HG03175 (cell line): ENCODE measurements at regions not wholly inside any gene's neighbourhood (a gene's known extent, or its start where the extent isn't known, plus 50 kb on each side); places are given as distances from the start of the nearest gene placed in this dataset.
"Not testable (repeated sequence)": the region's sequence is repeated elsewhere in the genome, so short reads cannot be mapped to it uniquely, and the experiment has no call there.

Experiments used
- ATAC-seq: cut with Tn5 transposase; IDR thresholded peaks from one replicate; pipeline ENCODE4 v1.9.1; 2021; ENCODE audit warnings: mild to moderate bottlenecking, moderate library complexity; ENCODE audit not compliant: unreplicated experiment

DNA sequence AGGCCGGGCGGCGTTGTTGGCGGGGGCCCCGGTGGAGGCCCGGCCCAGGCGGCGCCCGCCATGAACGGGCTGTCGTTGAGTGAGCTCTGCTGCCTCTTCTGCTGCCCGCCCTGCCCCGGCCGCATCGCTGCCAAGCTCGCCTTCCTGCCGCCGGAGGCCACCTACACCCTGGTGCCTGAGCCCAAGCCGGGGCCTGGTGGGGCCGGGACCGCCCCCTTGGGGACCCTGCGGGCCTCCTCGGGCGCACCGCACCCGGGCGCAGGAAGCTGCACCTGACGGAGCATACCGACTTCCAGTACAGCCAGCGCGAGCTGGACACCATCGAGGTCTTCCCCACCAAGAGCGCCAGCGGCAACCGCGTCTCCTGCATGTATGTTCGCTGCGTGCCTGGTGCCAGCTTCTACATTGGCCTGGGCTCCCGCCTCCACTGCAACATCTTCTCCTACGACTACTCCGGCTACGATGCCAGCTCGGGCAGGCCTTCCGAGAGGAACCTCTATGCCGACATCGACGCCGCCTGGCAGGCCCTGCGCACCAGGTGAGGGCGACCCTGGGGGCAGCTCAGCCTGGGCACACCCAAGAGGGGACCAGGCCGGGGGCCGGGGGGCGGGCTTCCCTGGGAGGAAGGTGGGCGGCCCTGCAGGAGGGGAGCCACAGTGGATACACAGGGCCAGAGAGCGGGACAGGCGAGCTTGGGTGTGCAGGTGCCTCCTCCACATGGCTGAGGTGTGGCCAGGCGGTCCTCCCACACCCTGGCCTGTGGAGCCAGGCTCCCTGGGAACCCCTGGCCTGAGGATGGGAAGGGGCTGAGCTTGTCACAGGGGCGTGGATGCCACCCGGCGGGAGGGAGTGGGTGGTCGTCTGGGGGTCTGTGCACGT is 201.6 kb downstream of the USP22 start:
- not testable (repeated sequence) for ATAC-seq

DNA sequence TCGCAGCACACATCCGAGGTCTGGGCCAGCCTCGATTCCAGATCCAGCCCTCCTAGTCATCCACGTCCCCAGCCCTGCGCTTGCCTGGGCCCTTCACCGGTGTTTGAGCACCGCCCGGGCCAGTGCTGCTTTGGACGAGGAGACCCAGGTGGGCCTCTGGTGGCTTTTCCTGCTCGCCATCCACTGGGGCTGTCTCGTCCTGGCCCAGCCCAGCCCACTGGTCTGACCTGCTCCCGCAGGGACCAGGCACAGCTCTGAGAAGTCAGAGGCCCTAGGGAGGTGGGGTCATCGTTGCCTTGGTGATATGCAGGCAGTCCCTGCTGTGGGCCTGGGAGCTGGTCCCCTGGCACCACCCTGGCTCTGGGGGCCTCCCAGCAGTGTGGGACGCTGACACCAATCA is 200.8 kb downstream of the USP22 start:
- not testable (repeated sequence) for ATAC-seq

DNA sequence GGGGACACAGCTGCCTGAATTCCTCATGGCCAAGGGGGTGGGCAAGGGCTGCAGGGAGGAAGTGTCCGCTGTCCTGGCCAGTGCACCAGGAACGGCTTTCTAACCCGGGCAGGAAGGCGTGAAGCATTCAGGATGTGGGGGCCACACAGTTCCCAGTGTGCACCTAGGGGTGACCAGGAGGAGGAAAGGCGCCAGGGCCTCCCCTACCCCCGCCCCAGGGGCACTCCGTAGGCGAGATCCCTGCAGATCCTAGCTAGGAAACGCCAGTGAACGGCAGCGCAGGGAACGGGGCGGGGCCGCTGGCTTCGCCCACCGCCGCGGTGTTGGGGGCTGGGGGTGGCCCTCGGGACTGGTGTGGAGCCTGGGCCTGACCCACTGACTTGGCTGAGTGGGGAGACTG is 199.6 kb downstream of the USP22 start:
- ATAC-seq, result not testable (repeated sequence)

DNA sequence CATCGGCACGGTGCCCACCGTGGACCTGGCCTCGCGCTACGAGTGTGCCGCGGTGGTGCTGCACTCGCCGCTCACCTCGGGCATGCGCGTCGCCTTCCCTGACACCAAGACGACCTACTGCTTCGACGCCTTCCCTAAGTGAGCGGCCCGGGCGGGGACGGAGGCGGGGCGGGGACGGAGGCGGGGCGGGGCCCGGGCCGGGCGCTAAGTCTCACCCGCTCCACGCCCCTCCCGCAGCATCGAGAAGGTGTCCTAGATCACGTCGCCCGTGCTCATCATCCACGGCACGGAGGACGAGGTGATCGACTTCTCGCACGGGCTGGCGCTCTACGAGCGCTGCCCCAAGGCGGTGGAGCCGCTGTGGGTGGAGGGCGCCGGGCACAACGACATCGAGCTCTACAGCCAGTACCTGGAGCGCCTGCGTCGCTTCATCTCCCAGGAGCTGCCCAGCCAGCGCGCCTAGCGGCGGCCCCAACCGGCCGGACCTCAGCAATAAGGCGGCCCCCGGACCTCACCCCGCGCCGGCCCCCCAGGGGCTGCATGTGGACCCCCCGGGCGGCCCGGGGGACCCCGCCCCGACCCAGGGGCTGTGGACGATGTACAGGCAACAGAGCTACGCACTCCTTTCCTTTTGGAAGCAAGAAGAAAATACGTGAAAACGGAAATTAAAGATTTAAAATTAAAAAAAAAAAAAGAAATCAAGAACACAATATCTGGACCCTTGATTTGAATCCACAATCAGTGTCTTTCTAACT is 198.8 kb downstream of the USP22 start:
- not testable (repeated sequence) for ATAC-seq

DNA sequence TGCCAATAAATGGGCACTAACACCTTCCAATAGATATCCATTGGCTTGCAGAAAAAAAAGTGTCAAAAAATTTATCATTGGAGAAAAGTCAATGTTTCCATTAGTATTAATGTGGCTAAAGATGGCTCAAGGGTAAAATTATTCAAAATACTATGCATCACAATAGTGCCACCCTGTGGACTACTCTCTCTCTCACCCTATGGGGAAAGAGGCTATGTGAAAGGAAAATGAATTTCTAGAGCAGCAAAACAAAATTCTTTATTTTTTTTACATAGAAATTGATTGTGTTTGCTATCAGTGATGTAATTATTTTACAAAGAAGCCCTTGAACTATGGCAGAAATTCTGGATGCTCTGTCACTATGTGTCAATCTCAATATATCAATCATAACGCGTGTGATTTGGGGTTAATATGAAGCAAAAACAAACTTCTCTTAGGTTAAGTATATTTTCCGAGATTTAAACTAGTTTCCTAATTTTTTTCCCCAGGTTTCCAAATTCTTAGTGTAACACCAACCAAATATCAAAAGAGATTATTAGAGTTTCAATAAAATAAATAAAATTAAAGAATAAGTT is 193.9 kb downstream of the USP22 start:
- not testable (repeated sequence) for ATAC-seq

DNA sequence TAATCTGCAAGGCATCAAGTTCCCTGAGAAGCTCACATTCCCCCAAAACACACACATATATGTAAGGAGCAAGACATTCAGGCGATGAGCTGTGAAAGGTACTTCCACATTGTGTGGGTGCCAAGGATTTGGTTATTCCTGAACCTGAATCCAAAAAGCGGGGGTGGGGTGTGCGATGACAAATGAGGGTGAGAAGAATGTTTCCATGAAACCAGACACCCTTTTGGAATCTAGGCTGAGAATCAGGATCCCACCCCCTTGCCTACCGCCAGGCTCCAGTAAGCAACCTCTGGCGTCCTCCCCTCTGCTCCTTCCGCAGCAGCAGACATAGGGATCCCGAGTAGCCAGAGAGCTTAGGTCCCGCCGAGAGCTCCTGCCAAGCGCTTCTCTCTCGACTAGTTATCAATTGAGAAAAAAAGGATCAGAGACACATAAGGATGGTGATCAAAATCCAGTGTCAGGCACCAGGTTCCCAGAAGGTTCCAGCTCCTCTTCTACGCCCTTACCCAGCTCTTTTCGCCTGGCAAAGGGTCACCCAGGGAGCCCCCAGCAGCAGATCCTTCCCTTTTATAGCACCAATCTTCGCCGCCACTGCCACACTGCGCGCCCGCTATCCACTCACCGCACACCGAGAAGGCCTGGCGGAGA is 191.1 kb downstream of the USP22 start:
- ATAC-seq, result not testable (repeated sequence)

DNA sequence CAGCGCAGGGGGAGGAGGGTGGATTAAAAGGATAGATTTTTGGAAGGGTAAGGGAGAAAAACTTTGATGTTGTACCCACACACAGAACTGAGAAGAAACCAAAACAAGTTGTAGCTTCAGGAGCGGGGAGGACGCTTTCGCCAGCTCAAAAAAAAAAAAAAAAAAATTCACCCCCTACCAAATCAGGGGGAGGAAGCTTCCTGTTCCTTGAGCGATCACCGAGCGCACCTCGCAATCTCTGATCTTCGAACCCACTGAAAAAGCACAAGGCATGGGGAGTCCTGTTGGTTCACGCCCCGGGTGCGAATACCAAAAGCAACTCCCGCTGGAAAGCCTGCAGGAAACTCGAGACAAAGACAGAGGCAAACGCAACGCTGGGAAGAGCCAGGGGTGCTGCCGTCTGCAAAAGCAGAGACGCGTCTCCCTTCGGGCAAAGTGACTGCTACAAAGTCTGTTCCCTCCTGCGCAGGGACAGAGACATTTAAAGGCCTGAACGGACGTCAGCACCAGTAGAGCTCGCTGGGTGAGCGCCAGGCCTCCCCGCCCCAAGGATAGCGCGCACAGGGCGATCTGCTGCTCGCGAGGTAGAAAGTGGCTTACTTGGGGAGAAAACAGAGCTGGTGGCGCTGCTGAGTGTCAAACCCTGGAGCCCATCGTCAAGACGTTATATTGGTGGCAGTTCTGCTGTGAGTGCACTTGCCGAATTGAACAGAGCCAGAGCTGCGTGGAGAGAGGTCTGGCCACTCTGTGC is 190.4 kb downstream of the USP22 start:
- no peak for ATAC-seq

DNA sequence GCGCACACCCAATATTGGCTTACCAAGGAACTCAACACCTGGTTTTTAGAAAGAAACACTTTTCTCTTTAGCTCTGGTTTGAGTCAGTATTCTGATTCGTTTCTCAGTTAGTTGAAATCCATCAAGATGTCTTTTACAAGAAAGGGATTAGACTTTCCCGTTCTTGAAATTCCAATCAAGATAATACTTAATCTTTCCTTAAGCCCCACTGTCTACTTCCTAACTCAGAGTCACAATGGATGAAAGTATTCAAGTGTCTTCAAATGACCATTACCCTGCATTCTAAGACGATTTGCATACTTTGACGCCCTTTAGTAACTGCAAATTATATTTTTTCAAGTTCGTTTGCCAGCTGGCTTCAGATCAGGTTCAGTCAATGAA is 189.8 kb downstream of the USP22 start:
- no peak for ATAC-seq

DNA sequence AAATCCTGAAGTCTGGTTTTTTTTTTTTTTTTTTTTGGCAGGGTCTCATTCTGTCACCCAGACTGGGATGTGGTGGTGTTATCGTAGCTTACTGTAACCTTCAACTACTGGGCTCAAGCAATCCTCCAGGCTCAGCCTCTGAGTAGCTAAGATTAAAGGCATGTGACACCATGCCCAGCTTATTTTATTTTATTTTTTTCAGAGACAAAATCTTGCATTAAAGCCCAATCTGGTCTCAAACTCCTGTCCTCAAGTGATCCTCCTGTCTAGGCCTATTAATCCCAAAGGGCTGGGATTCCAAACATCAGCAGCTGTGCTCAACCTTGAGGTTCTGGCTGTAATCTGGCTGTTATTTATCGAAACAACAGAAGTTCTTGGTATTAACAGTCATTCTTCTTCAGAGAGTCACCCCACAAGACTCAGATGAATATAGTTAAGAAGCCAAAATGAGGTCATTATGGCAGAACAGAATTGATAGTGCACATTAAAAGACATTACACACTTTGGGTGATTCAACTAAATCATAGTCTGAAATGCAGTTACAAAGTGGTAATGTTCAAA is 186.8 kb downstream of the USP22 start:
- ATAC-seq, result not testable (repeated sequence)

DNA sequence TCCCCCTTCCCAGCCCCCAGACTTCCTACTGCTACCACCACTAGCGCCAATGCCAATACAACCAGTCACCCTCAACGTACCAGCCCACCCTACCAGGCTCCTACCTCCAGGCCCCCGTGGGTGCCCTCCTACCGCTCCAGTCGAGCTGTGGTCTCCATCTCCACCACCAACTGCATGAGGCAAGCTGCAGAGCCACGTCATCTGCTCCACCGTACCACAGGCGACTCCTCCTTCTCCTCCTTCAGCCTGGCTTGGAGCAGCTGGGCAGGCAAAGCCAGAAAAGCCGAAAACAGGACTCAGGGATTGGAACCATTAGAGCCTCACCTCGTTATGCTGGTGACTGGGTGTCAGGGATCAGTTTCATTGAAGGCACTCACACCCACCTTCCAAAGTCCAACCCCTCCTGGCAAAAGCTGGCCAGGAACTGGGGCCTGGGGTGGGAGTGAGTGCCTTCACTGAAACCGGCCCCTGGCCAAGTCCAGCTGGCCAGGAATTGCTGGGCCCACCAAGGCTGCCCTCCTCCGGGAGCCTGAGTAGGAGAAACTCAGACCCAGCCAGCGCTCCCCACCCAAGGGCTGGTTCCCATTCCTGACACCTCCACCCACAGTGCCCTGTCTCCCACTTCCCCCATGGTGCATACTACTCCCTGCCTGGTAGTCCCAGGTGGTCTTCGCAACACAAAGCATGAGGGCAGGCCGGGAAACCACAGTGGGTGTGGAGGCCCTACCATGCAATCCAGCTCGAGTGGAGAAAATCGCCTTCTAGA is 176.2 kb downstream of the USP22 start:
- ATAC-seq, result not testable (repeated sequence)

DNA sequence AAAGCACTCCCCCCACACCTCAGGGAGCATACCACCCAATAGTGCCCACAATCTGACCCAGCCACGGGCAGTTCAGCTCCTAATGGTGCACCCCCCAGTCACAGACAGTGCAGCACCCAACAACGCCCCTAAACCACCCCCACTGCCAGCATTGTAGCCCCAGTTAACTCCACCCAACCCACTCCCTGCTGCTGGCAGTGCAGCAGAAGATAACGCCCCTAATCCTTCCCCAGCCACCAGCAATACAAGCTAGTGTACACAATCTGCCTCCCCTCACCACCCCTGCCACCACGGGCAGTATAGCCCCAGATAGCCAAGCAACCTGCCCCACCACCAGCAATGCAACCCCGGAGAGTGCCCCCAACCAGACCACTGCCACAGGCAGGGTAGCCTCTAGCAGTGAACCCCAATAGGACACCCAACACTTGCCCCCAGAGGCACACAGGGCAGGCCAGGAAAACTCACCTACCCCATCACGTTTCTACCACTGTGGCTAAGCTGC is 175.3 kb downstream of the USP22 start:
- ATAC-seq, result not testable (repeated sequence)

DNA sequence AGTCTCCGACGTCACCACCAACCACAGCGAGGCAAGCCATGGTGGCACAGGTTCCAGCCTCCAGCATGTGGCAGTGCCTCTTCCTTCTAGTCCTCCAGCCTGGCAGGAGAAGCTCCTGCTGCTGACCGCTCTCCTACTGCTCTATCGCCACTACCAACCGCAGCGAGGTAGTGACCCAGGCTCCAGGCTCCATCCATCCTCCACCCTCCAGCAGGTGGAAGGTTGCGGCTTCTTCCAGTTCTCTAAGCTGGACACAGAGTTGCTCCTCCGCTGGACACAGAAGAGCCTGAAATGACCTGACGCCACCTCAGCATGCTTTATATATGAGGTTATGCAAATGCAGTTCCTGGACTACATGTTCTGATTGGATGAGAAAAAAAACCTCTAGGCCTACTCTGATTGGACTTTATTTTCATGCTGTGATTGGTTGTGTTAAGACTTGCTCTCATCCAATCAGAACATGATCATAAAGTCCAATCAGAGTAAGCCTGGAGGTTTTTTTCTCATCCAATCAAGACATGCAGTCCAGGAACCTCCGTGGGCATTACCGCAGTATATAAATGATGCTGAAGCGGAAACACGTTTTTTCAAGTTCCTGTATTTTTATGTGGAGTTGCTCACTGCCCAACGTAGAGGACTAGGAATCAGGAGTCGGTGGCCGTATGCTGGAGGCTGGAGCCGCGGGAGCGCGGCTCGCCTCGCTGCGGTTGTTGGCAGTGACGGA is 174.7 kb downstream of the USP22 start:
- not testable (repeated sequence) for ATAC-seq

DNA sequence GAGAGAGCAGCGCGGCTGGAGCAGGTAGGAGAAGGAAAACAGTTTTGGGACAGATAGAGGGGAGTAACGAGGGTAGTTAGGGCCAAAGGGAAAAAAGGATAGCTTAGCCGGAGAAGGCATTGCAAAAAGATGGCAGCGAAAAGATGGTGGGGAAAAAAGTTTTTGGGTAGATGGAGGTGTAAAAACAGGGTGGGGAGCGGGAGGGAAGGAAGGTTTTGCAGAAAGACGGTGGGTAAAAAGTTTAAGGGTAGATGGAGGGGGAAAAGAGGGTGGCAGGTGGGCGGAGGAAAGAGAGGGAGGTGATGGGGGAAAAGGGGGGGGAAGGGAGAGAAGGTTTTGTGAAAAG is 174.2 kb downstream of the USP22 start:
- ATAC-seq, result not testable (repeated sequence)

DNA sequence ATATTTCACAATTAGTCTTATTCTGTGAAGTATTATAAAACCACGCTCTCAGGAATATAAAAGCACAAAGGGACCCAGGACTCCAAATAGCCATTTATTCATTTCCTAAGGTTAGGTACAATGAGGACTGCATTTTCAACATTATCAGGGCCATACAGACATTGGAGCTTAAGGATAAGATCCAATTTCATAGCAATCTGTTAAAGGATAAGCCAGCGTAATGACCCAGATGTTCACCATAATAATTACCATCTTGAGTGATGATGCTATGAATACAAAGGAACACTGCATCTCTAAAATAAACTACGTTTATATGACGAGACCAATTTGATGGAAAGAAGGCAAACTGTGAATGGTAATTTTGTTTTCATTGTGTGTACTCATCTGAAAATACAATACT is 169.6 kb downstream of the USP22 start:
- not testable (repeated sequence) for ATAC-seq

DNA sequence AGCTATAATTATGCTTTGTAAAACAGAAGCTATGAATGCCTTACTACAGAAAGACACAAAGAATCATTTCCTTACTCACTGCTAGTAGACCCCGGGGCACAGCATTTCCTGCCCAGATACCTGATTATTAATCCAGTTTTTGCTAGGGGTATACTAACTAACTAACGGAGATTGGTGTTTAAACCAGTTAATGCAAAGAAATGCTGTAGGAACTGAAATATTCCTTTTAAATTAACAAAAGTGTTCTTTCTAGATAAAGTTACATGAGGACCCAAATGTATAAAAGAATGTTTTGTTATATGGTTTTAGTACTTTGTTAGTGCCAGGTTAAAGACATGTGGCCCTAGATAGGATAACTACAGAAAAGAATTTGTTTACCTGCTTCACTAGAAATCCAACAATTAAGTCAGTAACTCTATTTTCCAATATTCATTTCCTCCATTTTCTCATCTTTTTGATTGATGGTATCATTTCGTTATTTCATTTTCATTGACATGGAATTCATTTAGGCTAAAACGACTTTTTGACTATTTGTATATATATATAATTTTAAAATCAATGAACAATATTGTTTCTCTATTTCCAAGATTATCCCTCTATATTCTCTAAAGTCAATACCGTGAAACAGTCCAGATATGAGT is 169.0 kb downstream of the USP22 start:
- ATAC-seq, result not testable (repeated sequence)

DNA sequence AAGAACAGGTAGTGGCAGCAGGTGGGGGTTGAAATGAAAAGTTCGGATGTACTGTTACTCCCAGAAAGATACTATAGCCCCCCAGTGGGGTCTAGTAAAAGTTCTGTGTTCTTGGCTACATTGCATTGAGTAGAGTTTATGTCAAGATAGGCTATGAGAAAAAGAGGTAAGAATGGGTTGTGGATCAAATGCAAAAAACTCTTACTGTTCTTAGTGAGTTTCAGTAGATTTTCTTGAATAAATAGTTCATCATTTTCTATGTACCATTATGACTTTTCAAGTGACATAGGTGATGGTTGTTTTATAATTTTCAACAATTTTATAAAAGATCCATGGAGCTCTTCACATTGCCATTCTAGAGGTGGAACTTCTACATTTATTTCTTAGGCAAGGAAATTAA is 165.4 kb downstream of the USP22 start:
- ATAC-seq, result not testable (repeated sequence)

DNA sequence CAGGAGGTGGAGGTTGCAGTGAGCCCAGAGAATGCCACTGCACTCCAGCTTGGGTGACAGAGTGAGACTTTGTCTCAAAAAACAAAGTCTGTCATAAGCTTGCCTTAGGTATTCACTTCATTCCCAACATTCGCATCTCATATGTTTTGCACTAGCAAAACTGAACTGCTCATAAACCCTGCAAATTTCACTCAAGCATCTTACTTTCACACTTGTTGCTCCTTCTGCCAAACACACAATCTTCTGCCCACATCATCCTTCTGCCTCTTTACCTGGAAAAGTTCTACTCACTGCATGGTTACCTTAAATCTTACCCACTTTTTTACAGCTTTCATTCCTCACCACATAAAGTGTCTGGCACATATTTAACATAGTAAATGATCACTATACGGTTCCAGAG is 152.5 kb downstream of the USP22 start:
- ATAC-seq, result no peak

DNA sequence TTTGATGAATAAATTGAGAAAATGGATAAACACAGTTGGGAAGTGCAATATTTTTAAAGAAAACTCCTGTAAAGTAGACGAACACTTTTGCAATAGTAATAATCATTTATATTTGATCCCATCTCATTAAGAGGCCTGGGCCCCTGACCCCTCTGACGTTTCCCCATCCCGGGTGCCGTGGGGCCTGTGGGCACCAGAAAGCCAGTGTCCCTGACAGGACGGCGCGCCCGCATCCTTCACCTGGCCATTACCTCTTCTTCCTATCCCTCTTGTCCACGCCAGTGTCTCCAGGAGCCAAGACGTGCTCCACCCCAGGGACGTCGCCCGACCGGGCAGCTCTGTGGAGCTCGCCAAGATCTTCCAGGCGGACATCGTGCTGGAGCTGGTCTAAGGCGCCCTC is 147.4 kb downstream of the USP22 start:
- not testable (repeated sequence) for ATAC-seq
